Stimulated activated naive CD8-positive, alpha-beta T cell treated with anti-CD3 and anti-CD28 coated beads, Interleukin-15, amount 100 ng/mL, for 72 hours (primary cell): ENCODE measurements at regions not wholly inside any gene's neighbourhood (a gene's known extent, or its start where the extent isn't known, plus 50 kb on each side); places are given as distances from the start of the nearest gene placed in this dataset.

ENCODE experiments used
- ATAC-seq: fragments of 150-1000 bp; cut with Tn5 transposase; 2 replicates; pipeline ENCODE4 v1.10.0; 2021; ENCODE audit warnings: mild to moderate bottlenecking, moderate library complexity
- DNase-seq, 2 donors: peaks; one replicate each; pipeline ENCODE4 v3.0.0; 2021 to 2022
- H3K27ac Mint-ChIP-seq, 2 donors: one replicate each; pipeline ENCODE4 v1.8.0; 2022; ENCODE audit warnings: mild to moderate bottlenecking in 2 of 2, mixed read lengths in 2 of 2, moderate library complexity in 2 of 2
- H3K27me3 Mint-ChIP-seq: one replicate; pipeline ENCODE4 v1.8.0; 2022; ENCODE audit warnings: mixed read lengths
- H3K4me1 Mint-ChIP-seq: one replicate; pipeline ENCODE4 v1.8.0; 2022; ENCODE audit warnings: mild to moderate bottlenecking, mixed read lengths
- H3K4me3 Mint-ChIP-seq, 2 donors: one replicate each; pipeline ENCODE4 v1.8.0; 2022; ENCODE audit warnings: mild to moderate bottlenecking in 2 of 2, mixed read lengths in 2 of 2, moderate library complexity in 1 of 2
- H3K9me3 Mint-ChIP-seq, 2 donors: one replicate each; pipeline ENCODE4 v1.8.0; 2022; ENCODE audit warnings: mixed read lengths in 2 of 2

DNA sequence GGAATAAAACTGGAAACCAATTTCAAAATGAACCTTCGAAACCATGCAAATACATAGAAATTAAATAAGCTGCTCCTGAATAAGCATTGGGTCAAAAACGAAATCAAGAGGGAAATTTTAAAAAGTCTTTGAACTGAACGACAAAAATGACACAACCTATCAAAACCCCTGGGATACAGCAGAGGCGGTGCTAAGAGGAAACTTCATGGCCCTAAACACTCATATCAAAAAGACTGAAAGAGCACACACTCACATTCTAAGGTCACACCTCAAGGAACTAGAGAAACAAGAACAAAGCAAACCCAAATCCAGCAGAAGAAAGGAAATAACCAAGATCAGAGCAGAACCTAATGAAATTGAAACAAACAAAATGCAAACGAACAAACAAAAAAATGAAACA, 85.2 kb upstream of the CDC42BPA start:
- peaks cover 0 to 10% of the 10 kb centered on the region in 2 donors for H3K9me3 Mint-ChIP-seq
- H3K4me3 Mint-ChIP-seq, result no peak overlapping the region
- H3K4me1 Mint-ChIP-seq, result no peaks in the 10 kb centered on the region
- H3K27me3 Mint-ChIP-seq, result peaks cover 43% of the 10 kb centered on the region
- ATAC-seq (no peak), DNase-seq (no peak)
- no peak overlapping the region for H3K27ac Mint-ChIP-seq

DNA sequence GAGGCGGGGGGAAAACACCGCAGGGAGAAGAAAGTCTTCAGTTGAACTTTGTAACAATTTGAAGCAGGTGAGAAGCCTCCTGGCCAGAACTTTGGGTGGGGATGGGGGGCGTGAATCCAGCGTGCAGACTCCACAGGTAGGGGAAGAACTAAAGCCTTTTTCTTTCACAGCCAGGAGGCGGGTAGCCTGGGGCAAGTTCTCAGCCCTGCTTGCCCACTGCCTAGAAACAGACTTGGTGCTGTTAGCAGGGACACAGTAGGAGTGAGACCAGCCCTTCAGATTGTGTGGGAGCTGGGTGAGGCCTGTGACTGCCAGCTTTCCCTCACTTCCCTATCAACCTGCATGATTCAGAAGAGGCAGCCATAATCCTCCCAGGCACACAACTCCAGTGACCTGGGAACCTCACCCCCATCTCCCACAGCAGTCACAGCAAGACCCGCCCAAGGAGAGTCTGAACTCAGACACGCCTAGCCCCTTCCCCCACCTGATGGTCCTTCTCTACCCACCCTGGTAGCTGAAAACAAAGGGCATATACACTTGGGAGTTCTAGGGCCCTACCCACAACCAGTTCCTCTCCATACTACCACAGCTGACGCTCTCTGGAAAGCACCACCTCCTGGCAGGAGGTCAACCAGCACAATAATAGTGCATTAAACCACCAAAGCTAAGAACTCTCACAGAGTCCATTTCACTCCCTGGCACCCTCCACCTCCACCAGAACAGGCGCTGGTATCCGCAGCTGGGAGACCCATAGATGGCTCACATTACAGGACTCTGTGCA, 83.5 kb upstream of the CDC42BPA start:
- no peak overlapping the region for H3K4me3 Mint-ChIP-seq
- H3K27me3 Mint-ChIP-seq, result peaks cover 45% of the 10 kb centered on the region
- peaks cover 0 to 10% of the 10 kb centered on the region in 2 donors for H3K9me3 Mint-ChIP-seq
- H3K4me1 Mint-ChIP-seq, result no peaks in the 10 kb centered on the region
- ATAC-seq, result no peak
- no peak for DNase-seq
- no peak overlapping the region for H3K27ac Mint-ChIP-seq

DNA sequence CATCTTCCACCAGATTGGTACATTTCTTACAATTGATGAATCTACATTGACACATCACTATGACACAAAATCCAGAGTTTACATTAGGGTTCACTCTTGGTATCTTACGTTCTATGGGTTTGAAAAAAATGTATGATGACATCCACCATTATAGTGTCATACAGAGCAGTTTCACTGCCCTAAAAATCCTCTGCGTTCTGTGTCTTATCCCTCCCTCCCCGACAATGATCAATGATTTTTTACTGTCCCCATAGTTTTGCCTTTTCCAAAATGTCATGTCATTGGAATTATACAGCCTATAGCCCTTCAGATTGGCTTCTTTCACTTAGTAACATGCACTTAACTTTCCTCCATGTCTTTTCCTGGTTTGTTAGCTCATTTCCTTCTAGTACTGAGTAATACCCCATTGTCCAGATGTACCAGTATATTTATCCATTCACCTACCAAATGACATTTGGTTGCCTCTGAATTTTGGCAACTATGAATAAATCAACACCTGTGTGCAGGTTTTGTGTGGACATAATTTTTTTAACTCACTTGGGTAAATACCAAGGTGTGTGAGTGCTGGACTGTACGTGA, 80.9 kb upstream of the CDC42BPA start:
- Mint-ChIP-seq H3K4me3 (no peak overlapping the region), H3K27ac (no peak overlapping the region), H3K4me1 (no peaks in the 10 kb centered on the region), H3K9me3 (peaks cover 0 to 10% of the 10 kb centered on the region in 2 donors), H3K27me3 (peaks cover 42% of the 10 kb centered on the region)
- ATAC-seq (no peak), DNase-seq (no peak)

DNA sequence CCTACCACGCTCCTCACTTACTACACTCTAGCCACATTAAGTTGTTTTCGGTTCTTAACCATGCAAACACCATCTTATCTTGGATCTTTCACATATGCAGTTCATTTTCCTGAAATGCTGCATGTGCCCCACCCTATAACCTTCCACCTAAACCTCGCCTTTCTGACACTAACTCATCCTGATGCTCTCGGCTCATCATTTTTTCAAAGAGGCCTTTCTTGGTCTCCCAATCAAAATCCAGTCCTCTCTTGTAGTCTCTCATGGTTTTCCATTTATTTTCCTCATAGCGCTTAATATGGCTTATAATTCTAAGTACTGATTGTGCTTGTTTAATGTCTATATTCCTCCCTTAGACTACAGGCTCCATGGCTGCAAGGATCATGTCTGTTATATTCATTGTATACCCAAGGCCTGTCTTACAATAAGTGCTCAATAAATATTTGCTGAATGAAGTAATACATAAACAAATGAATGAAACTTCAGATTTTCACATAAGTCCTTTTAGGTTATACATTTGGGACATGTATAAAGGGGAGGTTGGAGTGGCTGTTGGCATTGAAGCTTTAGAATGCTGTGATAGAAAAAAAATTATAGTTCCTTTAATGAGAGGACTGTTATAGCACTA, 79.2 kb upstream of the CDC42BPA start:
- Mint-ChIP-seq H3K4me1 (no peaks in the 10 kb centered on the region), H3K27me3 (peaks cover 31% of the 10 kb centered on the region), H3K4me3 (no peak overlapping the region), H3K27ac (no peak overlapping the region), H3K9me3 (peaks cover 0 to 10% of the 10 kb centered on the region in 2 donors)
- no peak for DNase-seq
- no peak for ATAC-seq

DNA sequence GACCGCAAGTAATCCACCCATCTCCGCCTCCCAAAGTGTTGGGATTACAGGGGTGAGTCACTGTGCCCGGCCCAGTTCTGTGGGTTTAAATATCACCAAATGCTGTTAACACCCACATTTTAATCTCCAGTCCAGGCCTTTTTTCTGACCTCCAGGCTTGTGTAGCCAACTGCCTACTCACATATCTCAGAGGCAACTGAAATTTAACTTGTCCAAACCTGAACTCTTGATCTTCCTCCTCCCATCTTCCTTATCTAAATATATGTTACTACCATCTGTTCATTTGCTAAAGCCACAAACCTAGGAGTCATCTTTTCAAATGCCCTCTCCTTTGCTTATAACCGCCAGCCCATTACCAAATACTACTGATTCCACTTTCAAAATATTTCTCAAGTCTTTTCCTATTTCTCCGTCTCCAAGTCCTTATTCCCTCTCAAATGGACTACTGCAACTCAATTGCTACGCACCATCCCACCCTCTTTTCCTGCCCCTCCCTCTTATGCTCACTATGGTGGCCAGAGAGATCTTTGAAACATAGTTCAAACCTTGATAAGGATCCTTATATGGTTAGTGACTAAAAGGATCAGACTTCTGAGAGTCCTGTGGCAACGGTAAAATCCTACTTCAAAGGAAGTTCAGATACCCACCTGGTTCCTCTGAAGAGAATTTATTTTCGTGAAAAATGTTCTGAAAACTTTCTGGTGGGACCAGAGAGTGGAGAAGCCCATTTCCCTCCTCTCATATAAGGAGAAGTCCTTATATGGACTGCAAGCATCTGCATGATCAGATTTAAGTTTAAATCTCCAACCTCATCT, 78.5 kb upstream of the CDC42BPA start:
- H3K27me3 Mint-ChIP-seq, result peaks cover 24% of the 10 kb centered on the region
- no peaks in the 10 kb centered on the region for H3K4me1 Mint-ChIP-seq
- peaks cover 0 to 10% of the 10 kb centered on the region in 2 donors for H3K9me3 Mint-ChIP-seq
- no peak overlapping the region for H3K4me3 Mint-ChIP-seq
- ATAC-seq (no peak), DNase-seq (no peak)
- no peak overlapping the region for H3K27ac Mint-ChIP-seq

DNA sequence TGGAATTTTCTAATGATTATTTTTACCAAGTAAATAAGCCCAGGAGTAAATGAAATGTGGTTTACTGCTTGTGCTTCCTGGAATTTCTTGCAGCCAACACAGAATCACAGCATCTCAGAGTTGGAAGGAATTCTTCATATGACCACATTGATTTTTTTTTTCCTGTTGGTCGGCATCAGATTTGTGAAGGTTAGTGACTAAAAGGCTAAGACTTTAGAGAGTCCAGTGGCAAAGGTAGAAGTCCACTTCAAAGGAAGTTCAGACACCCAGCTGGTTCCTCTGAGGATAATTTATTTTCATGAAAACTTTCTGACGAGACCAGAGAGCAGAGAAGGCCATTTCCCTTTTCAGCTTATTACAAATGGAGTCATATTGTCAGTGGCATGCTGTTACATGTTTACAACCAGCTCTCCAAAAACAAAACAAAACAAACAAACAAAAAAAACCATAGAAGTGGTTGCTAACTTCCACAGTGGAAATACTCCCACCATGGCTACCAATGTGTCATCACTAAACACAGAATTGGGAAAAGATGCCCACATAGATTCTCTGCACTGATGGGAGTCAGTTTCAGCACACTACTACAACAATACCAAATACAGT, 77.2 kb upstream of the CDC42BPA start:
- DNase-seq (no peak), ATAC-seq (no peak)
- H3K27ac Mint-ChIP-seq, result no peak overlapping the region
- H3K9me3 Mint-ChIP-seq, result no peaks in the 10 kb centered on the region
- peaks cover 24% of the 10 kb centered on the region for H3K27me3 Mint-ChIP-seq
- no peaks in the 10 kb centered on the region for H3K4me1 Mint-ChIP-seq
- no peak overlapping the region for H3K4me3 Mint-ChIP-seq

DNA sequence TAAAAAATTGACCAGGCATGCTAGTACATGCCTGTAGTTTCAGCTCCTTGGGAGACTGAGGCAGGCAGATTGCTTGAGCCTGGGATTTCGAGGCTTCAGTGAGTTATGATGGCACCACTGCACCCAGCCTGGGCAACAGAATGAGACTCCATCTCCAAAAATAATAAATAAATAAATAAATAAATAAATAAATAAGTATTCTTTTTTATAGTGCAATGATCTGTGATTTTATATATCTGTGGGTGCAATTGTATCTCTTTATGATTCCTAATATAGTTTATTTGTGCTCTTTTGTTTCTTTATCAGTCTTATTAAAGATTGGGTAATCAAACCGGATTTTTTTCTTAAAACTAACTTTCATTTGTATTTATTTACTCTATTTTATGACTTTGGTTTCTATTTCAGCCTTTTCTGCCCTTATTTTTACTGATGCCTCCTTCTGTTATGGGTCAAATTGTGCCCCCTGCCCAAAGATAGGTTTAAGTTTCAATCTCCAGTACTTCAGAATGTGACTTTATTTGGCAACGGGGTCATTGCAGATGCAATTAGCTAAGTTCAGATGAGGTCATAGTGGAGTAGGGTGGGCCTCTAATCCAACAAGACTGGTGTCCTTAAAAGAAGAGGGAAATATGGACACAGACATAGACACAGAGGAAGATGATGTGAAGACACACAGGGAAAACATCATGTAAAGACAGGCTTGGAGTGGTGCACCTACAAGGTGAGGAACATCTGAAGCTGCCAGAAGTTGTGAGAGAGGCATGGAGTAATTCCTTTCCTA, 74.9 kb upstream of the CDC42BPA start:
- Mint-ChIP-seq H3K27ac (no peak overlapping the region), H3K9me3 (no peaks in the 10 kb centered on the region), H3K4me1 (no peaks in the 10 kb centered on the region), H3K27me3 (peaks cover 26% of the 10 kb centered on the region), H3K4me3 (no peak overlapping the region)
- DNase-seq (no peak), ATAC-seq (no peak)

DNA sequence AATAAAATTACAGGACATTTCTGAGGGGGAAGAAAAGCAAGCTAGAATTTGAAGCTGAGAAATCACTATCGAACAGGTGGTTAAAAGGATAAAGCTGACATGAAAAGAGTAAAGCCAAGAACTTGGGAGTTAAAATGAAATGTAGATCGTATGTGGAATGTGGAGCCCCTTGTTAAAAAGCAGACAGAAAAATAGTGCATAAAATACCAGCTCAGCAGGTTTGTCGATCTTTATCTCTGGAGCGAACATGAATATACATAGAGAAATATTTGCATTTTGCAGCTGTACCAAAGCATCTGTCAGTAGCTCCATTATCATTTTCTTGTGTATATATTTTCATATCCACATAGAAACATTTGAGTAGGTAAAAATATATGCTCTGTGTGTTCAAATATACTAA, 73.6 kb upstream of the CDC42BPA start:
- H3K4me1 Mint-ChIP-seq, result no peaks in the 10 kb centered on the region
- DNase-seq, result no peak

DNA sequence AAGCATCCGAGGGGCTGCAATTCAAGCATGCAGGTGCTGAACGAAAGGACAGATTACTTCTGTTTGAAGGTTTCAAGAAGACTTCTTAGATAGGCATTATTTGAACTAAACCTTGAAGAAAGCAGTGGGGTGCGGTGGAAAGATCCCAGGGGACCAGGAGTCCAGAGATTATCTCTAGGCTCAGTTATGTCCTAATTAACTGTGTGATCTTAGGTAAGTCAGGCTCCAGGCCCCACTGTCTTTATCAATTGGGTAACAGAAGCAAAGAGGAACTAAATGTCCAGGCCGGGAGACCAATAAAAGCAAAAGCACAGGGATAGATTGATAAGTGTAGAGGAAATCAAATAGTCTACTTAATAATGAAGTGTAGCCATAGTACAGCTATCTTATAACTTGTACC, 72.9 kb upstream of the CDC42BPA start:
- no peak for DNase-seq
- Mint-ChIP-seq H3K9me3 (no peaks in the 10 kb centered on the region), H3K27ac (no peak overlapping the region), H3K4me3 (no peak overlapping the region), H3K27me3 (peaks cover 17% of the 10 kb centered on the region), H3K4me1 (no peaks in the 10 kb centered on the region)
- no peak for ATAC-seq

More for the DNA sequence above, 73.6 kb upstream of the CDC42BPA start:
- Mint-ChIP-seq H3K27ac (no peak overlapping the region), H3K27me3 (peaks cover 24% of the 10 kb centered on the region), H3K9me3 (no peaks in the 10 kb centered on the region), H3K4me3 (no peak overlapping the region)
- no peak for ATAC-seq

DNA sequence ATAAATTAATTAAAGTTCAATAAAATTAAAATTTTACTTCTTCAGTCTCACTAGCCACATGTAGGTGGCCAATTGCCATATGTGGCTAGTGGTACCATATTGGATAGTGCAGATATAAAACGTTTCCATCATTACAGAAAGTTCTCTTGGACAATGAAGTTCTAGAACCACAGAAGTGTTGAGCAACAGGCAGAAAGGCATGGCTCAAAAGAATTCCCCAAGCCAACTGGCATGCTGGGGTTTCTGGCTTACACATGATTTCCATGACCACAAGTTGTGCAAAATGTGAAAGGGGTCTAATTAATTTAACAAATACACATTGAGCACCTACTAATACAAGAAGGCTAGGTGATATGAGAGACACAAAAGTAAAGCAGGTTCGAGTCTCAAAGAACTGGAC, 72.2 kb upstream of the CDC42BPA start:
- Mint-ChIP-seq H3K4me1 (no peaks in the 10 kb centered on the region), H3K27ac (no peak overlapping the region), H3K4me3 (no peak overlapping the region), H3K9me3 (no peaks in the 10 kb centered on the region), H3K27me3 (peaks cover 11% of the 10 kb centered on the region)
- no peak for DNase-seq
- no peak for ATAC-seq

DNA sequence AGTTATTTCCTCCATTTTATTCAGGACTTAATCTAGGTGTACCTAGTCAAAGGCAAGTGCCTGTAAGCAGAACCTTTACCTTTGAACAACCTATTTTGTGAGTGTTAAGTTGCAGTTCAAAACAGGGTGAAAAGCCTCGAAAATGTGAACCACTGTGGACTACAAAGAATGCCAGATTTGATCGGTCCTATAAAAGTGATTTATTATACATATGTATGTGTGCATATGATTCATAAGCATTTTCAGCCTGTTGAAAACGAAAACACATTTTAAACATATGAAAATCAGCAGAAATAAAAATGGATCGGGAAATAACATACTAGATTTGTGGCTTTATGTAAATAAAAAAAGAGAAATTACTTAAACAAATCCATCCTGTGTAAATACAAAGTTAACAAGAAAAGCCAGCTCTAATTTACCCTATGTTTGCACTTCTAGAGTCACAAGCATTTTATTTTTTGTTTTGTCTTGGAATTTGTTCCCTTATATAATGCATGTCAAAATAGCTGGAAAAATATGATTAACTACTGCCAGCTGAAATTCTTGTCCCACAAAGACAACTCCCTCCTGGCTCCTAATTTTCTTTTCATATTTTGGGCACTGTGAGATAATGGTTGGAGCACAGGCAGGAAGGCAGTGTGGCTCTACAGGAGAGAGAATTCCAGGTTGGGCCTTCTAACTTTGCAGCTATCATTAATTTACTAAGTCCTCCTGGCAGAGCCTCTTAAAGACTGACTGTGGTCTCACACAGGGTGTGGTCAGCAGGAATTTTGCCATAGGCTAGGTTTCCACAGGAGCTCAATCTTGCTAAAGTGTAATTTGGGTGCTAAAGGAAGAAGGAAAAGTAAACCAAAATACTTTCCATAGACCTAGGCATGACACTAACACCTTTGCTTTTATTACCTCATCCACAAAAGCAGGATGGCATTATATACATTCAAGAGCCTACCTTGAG, 70.2 kb upstream of the CDC42BPA start:
- Mint-ChIP-seq H3K27ac (no peak overlapping the region), H3K4me1 (no peaks in the 10 kb centered on the region), H3K9me3 (no peaks in the 10 kb centered on the region), H3K27me3 (peaks cover 11% of the 10 kb centered on the region), H3K4me3 (no peak overlapping the region)
- ATAC-seq (no peak), DNase-seq (no peak)

DNA sequence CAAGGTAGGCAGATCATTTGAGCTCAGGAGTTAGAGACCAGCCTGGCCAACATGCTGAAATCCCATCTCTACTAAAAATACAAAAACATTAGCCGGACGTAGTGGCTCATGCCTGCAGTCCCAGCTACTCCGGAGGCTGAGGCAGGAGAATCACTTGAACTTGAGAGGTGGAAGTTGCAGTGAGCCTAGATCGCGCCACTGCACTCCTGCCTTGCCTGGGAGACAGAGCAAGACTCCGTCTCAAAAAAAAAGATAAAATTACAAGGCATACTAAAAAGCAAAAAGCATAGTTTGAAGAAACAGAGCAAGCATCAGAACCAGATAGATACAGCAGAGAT, 61.2 kb upstream of the CDC42BPA start:
- no peak for DNase-seq
- ATAC-seq, result no peak
- H3K27me3 Mint-ChIP-seq, result peaks cover 40% of the 10 kb centered on the region
- H3K4me3 Mint-ChIP-seq, result no peak overlapping the region
- H3K9me3 Mint-ChIP-seq, result no peaks in the 10 kb centered on the region
- H3K27ac Mint-ChIP-seq, result no peak overlapping the region
- H3K4me1 Mint-ChIP-seq, result no peaks in the 10 kb centered on the region

DNA sequence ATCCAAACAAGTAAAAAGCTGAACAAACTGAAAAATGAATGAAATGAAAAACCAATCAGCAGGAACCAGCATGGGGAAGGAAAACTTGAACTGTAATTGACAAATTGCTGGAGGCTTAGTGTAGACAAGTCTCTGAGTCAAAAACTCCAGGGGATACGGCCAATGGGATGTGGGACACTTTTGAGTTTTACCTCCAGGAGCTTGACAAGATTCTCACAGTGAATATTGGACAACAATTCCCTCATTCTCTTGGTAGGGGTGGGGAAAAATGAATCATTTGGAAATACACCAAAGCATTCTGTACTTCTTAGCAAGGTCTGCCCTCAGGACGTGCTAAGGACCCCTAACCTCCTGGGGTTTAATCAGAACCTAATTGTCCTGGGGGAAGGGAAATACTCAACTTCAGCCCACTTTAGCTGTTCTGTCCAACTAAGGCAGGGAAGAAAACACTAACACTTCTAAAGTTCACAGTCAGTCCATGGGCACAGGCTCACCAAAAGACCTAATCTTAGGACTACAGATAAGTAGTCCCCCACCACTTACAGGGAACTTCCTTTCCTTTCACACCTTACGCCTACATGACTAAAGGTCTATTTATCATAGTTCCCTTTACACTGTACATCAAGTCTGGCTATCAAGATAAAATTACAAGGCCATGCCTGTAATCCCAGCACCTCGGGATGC, 60.7 kb upstream of the CDC42BPA start:
- DNase-seq (no peak), ATAC-seq (no peak)
- Mint-ChIP-seq H3K27me3 (peaks cover 40% of the 10 kb centered on the region), H3K4me1 (no peaks in the 10 kb centered on the region), H3K4me3 (no peak overlapping the region), H3K9me3 (no peaks in the 10 kb centered on the region), H3K27ac (no peak overlapping the region)

DNA sequence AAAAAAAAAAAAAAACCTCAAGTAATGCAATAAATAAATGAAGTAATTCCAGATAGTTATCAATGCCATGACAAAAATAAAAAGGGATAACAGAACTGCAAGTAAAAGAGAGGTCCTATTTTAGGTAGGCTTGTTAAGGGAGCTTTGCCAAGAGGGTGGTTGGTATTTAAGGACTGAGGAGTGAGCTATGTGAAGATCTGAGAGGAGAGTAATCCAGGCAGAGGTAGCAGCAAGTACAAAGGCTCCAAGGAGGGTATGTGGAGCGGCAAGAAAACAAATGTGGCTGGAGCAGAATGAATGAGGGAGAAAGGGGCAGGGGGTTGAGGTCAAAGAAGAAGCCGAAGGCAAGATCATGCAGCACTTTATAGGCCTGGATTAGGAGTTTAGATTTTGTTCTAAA, 59.9 kb upstream of the CDC42BPA start:
- Mint-ChIP-seq H3K27me3 (peaks cover 40% of the 10 kb centered on the region), H3K27ac (no peak overlapping the region), H3K4me1 (no peaks in the 10 kb centered on the region), H3K9me3 (no peaks in the 10 kb centered on the region), H3K4me3 (no peak overlapping the region)
- ATAC-seq, result no peak
- DNase-seq, result no peak
